IMR-90 (cell line): ENCODE measurements at regions not wholly inside any gene's neighbourhood (a gene's known extent, or its start where the extent isn't known, plus 50 kb on each side); places are given as distances from the start of the nearest gene placed in this dataset.

Source experiments
- ATAC-seq: fragments of 200-7000 bp; cut with Tn5 transposase; 2 replicates; pipeline ENCODE4 v1.9.1; 2020; ENCODE audit warnings: low read depth, mild to moderate bottlenecking, moderate library complexity
- BruUV-seq: library from RNA; stranded (reverse); fragments of 400-500 nt; replicated peaks from 2 replicates; lab custom pipeline; 2021; lab: Mats Ljungman, UMichigan
- CTCF ChIA-PET: fragments of 300-600 bp; formaldehyde crosslinking; extraction: SDS; loops from one replicate; lab custom pipeline; 2021; ENCODE audit warnings: antibody characterized with exemption; lab: Yijun Ruan, JAX
- POLR2A ChIA-PET: fragments of 300-600 bp; sonication (Branson Sonifier 250); formaldehyde crosslinking; loops from one replicate; lab custom pipeline; 2022; ENCODE audit warnings: antibody characterized with exemption; ENCODE audit not compliant: unreplicated experiment; lab: Charles Lee
- DNase-seq: peaks from one replicate; pipeline ENCODE4 v3.0.0; 2013
- H2AFZ ChIP-seq: replicated peaks from 2 replicates; pipeline ENCODE3; 2013; ENCODE audit warnings: low read length, mild to moderate bottlenecking; ENCODE audit not compliant: poor library complexity
- H2AK5ac ChIP-seq: 2 replicates; pipeline ENCODE4 v1.6.1; 2013; ENCODE audit warnings: low read depth, low read length, inconsistent platforms
- H2AK9ac ChIP-seq: replicated peaks from 2 replicates; pipeline ENCODE3; 2013; ENCODE audit warnings: mild to moderate bottlenecking, low read depth, low read length, moderate library complexity; ENCODE audit not compliant: poor library complexity
- H2BK120ac ChIP-seq: 2 replicates; pipeline ENCODE4 v1.6.1; 2013; ENCODE audit warnings: low read depth, low read length, inconsistent platforms
- H2BK15ac ChIP-seq: 3 replicates; pipeline ENCODE4 v1.6.1; 2013; ENCODE audit warnings: low read depth, low read length, inconsistent platforms
- H2BK20ac ChIP-seq: 2 replicates; pipeline ENCODE4 v1.6.1; 2013; ENCODE audit warnings: low read depth, mild to moderate bottlenecking, inconsistent platforms, low read length, moderate library complexity
- H2BK5ac ChIP-seq: 2 replicates; pipeline ENCODE4 v1.6.1; 2013; ENCODE audit warnings: mild to moderate bottlenecking, low read depth, low read length, inconsistent platforms; ENCODE audit not compliant: poor library complexity, severe bottlenecking
- H3K14ac ChIP-seq: replicated peaks from 2 replicates; pipeline ENCODE4 v1.6.1; 2013; ENCODE audit warnings: low read depth, low read length, inconsistent platforms
- H3K18ac ChIP-seq: 2 replicates; pipeline ENCODE4 v1.6.1; 2013; ENCODE audit warnings: low read depth, low read length, control low read depth
- H3K23ac ChIP-seq: 2 replicates; pipeline ENCODE4 v1.6.1; 2013; ENCODE audit warnings: low read depth, low read length, inconsistent platforms
- H3K27ac ChIP-seq: 2 replicates; pipeline ENCODE4 v1.5.1; 2013; ENCODE audit warnings: mild to moderate bottlenecking, control low read depth, low read length; ENCODE audit not compliant: insufficient read depth
- H3K27me3 ChIP-seq: 2 replicates; pipeline ENCODE4 v1.6.1; 2013; ENCODE audit warnings: low read length; ENCODE audit not compliant: control insufficient read depth, insufficient read depth
- H3K36me3 ChIP-seq: 2 replicates; pipeline ENCODE4 v1.6.1; 2013; ENCODE audit warnings: low read length, mixed read lengths; ENCODE audit not compliant: control insufficient read depth, insufficient read depth
- H3K4ac ChIP-seq: 2 replicates; pipeline ENCODE4 v1.6.1; 2013; ENCODE audit warnings: low read depth, low read length, inconsistent platforms
- H3K4me1 ChIP-seq: 2 replicates; pipeline ENCODE4 v1.6.1; 2013; ENCODE audit warnings: low read length, mixed read lengths; ENCODE audit not compliant: control insufficient read depth, insufficient read depth
- H3K4me2 ChIP-seq: 2 replicates; pipeline ENCODE4 v1.6.1; 2013; ENCODE audit warnings: low read depth, mild to moderate bottlenecking, control low read depth, low read length, moderate library complexity
- H3K4me3 ChIP-seq: 2 replicates; pipeline ENCODE4 v1.5.1; 2013; ENCODE audit warnings: low read depth, mild to moderate bottlenecking, control low read depth, low read length, moderate library complexity; ENCODE audit not compliant: insufficient read depth
- H3K56ac ChIP-seq: 2 replicates; pipeline ENCODE4 v1.6.1; 2013; ENCODE audit warnings: low read length, inconsistent platforms; ENCODE audit not compliant: insufficient read depth; ENCODE audit errors: extremely low read depth
- H3K79me1 ChIP-seq, 2 experiments: 2 replicates each; pipeline ENCODE4 v1.6.1; 2013; ENCODE audit warnings: low read length in 2 of 2, inconsistent platforms in 1 of 2, low read depth in 1 of 2
- H3K9ac ChIP-seq: 2 replicates; pipeline ENCODE4 v1.6.1; 2013; ENCODE audit warnings: low read depth, low read length, control low read depth
- H3K9me1 ChIP-seq: 2 replicates; pipeline ENCODE4 v1.6.1; 2013; ENCODE audit warnings: low read length, inconsistent platforms; ENCODE audit not compliant: insufficient read depth
- H3K9me3 ChIP-seq: 2 replicates; pipeline ENCODE4 v1.6.1; 2013; ENCODE audit warnings: low read length; ENCODE audit not compliant: control insufficient read depth, insufficient read depth
- H4K20me1 ChIP-seq: 2 replicates; pipeline ENCODE4 v1.6.1; 2013; ENCODE audit warnings: low read length, inconsistent platforms; ENCODE audit not compliant: insufficient read depth
- H4K5ac ChIP-seq: 2 replicates; pipeline ENCODE4 v1.6.1; 2013; ENCODE audit warnings: mild to moderate bottlenecking, low read depth, low read length, control low read depth
- H4K8ac ChIP-seq, 2 experiments: 2 replicates each; pipeline ENCODE4 v1.6.1; 2013; ENCODE audit warnings: low read depth in 2 of 2, low read length in 2 of 2, control low read depth in 1 of 2, inconsistent platforms in 1 of 2
- H4K91ac ChIP-seq: 2 replicates; pipeline ENCODE4 v1.6.1; 2013; ENCODE audit warnings: low read depth, low read length, inconsistent platforms; ENCODE audit not compliant: insufficient read depth
- CEBPB ChIP-seq: IDR thresholded peaks from 2 replicates; pipeline ENCODE4 v1.6.1; 2012; ENCODE audit warnings: low read depth, low read length, improper control_type of control experiment
- CHD1 ChIP-seq: IDR thresholded peaks from 2 replicates; pipeline ENCODE4 v1.6.1; 2012; ENCODE audit warnings: low read depth, low read length, improper control_type of control experiment
- CTCF ChIP-seq: conservative IDR thresholded peaks from 2 replicates; pipeline ENCODE4 v1.5.1; 2012; ENCODE audit warnings: mild to moderate bottlenecking, low read depth, low read length, improper control_type of control experiment
- ELK1 ChIP-seq: fragments of 150-350 bp; IDR thresholded peaks from 2 replicates; pipeline ENCODE4 v1.6.1; 2016; ENCODE audit warnings: low read depth, mild to moderate bottlenecking, low read length, moderate library complexity, borderline replicate concordance
- FOS ChIP-seq: fragments of 150-350 bp; IDR thresholded peaks from 2 replicates; pipeline ENCODE4 v1.6.1; 2016; ENCODE audit warnings: low read depth, low read length
- MAFK ChIP-seq: IDR thresholded peaks from 2 replicates; pipeline ENCODE4 v1.6.1; 2012; ENCODE audit warnings: low read depth, low read length, improper control_type of control experiment
- MXI1 ChIP-seq: IDR thresholded peaks from 2 replicates; pipeline ENCODE4 v1.6.1; 2012; ENCODE audit warnings: low read depth, mild to moderate bottlenecking, low read length, moderate library complexity, borderline replicate concordance
- POLR2A ChIP-seq: IDR thresholded peaks from 2 replicates; pipeline ENCODE4 v1.6.1; 2012; ENCODE audit warnings: mild to moderate bottlenecking, low read depth, low read length
- RAD21 ChIP-seq: IDR thresholded peaks from 2 replicates; pipeline ENCODE4 v1.6.1; 2012; ENCODE audit warnings: low read length, improper control_type of control experiment
- SMC3 ChIP-seq: fragments of 150-350 bp; IDR thresholded peaks from 2 replicates; pipeline ENCODE4 v1.6.1; 2016; ENCODE audit warnings: low read depth, mild to moderate bottlenecking, antibody characterized with exemption, low read length, moderate library complexity
- USF2 ChIP-seq: fragments of 150-350 bp; IDR thresholded peaks from 2 replicates; pipeline ENCODE4 v1.6.1; 2017; ENCODE audit warnings: mild to moderate bottlenecking, antibody characterized with exemption, low read length, low read depth
- WGBS, 2 experiments: methylation state at CpG; one replicate each; pipeline versions ENCODE4 v1.1.5 to v1.1.7; 2013; ENCODE audit warnings: missing lambda C conversion rate in 2 of 2; ENCODE audit not compliant: insufficient read length in 1 of 2; ENCODE audit errors: extremely low coverage in 2 of 2; 5-methylcytosine and 5-hydroxymethylcytosine counted together
- dilution Hi-C: fragments of 300-500 bp; cut with HindIII; formaldehyde crosslinking; loops from one replicate; pipeline ENCODE4 v1.14.3; 2018; ENCODE audit warnings: low sequenced_read_pairs; ENCODE audit not compliant: unreplicated experiment
- in situ Hi-C: fragments of 300-500 bp; cut with MboI; formaldehyde crosslinking; loops from 3 replicates; pipeline ENCODE4 v1.14.3; 2019; ENCODE audit warnings: low sequenced_read_pairs, inconsistent platforms, mixed read lengths
- intact Hi-C: fragments of 100-400 bp; cut with micrococcal nuclease; formaldehyde crosslinking; loops from 2 replicates; pipeline ENCODE4 v1.10.0; 2022

- BruUV-seq, result no TSS peak
- Histone ChIP-seq H3K23ac (no peak overlapping the region), H3K9ac (no peak overlapping the region), H3K27me3 (no peaks in the 10 kb centered on the region), H2AK9ac (no peak overlapping the region), H3K4me2 (no peak overlapping the region), H3K4me3 (no peak overlapping the region), H4K5ac (no peak overlapping the region), H2BK20ac (no peak overlapping the region), H3K27ac (no peak overlapping the region), H3K9me3 (no peaks in the 10 kb centered on the region), H3K9me1 (no peaks in the 10 kb centered on the region), H4K91ac (no peak overlapping the region), H3K14ac (no peak overlapping the region), H3K79me1 (no peaks in the 10 kb centered on the region), H2AK5ac (no peak overlapping the region), H3K4me1 (no peaks in the 10 kb centered on the region), H3K18ac (no peak overlapping the region), H4K8ac (no peak overlapping the region), H3K4ac (no peak overlapping the region), H3K36me3 (no peaks in the 10 kb centered on the region), H2AFZ (no peak overlapping the region), H2BK15ac (no peak overlapping the region), H2BK5ac (no peak overlapping the region), H4K20me1 (no peaks in the 10 kb centered on the region), H3K56ac (no peak overlapping the region), H2BK120ac (no peak overlapping the region)
- dilution Hi-C loops (no loop called here), in situ Hi-C loops (no loop called here), intact Hi-C loops (no loop called here)
- CTCF ChIA-PET, result no interaction called here
- WGBS, 2 experiments, result no CpG with 5 or more reads among the region's 6 CpGs
- POLR2A ChIA-PET, result no interaction called here
- ATAC-seq (no peak), DNase-seq (no peak)
- TF ChIP-seq ELK1 (no peak), SMC3 (no peak), MAFK (no peak), CEBPB (no peak), CTCF (no peak), MXI1 (no peak), FOS (no peak), POLR2A (no peak), RAD21 (no peak), USF2 (no peak), CHD1 (no peak)
Observed at GRCh38 chr14:37939442-37940028, 268.2 kb upstream of the SSTR1 start.
